GM04504 (cell line): ENCODE measurements at regions not wholly inside any gene's neighbourhood (a gene's known extent, or its start where the extent isn't known, plus 50 kb on each side); places are given as distances from the start of the nearest gene placed in this dataset.

Source experiments
- DNase-seq: peaks from one replicate; pipeline ENCODE4 v3.0.0-alpha.2; 2012; ENCODE audit warnings: low read depth

DNA sequence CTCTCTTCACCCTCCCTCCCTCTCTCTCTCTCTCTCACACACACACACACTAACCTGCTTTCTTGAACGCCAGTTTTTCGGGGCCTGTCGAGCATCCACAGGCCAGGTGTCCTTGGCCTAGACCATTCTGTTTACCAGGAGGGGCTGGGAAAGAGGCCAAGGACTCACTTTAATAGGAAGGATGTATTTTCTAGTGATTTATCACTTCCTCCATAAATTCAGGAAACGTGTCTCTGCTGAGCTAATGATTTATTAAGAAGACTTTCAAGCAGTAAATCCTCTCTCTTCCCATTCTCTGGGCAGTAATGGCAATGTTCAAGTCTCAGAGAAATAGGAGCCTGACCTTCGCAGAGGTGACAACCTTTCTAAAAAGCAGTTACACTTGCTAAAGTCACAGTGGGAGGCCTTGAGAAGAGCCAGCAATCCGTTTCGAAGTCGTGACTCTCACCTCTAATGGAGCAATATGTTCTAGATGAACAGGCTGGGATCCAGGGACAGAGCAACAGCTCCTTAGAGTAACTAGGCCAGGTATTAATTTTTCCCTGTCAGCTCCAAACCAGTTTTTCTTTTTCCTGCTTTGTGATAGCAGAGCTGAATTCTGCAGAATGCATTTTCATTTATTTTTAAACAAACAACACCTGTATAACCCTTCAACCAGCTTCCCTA is 1357.5 kb upstream of the SORCS1 start:
- no peak for DNase-seq

DNA sequence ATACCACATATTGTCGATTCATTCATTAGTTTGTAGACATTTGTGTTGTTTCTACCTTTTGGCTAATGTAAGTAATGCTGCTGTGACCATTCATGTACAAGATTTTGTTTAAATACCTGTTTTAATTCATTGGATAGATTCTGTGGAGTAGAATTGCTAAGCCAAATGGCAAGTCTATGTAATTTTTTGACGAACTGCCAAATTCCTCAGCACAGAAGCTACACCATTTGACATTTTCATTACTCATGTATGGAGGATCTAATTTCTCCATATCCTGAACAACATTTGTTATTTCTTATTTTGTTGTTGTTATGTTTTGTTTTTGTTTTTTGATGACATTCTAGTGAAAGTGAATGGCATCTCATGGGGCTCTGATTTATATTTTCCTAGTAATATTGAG is 1351.3 kb upstream of the SORCS1 start:
- no peak for DNase-seq

DNA sequence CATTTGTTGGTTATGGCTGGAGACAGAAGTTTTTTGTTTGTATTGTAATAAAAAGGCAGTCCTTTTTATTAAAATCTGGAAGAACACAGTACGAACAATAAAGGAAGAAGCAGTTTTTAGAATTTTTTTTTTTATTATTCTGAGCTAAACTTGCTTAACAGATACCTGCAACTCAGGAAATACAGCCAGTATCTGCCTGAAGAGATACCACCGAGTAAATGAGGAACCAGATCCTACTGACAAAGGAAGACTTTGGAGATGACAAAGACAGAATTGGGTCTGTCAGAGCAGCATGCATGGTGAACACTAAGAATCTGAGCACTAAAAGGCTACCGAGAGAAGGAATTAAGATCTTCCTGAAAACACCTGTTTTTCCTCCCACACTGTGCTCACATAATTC is 1335.9 kb upstream of the SORCS1 start:
- no peak for DNase-seq

DNA sequence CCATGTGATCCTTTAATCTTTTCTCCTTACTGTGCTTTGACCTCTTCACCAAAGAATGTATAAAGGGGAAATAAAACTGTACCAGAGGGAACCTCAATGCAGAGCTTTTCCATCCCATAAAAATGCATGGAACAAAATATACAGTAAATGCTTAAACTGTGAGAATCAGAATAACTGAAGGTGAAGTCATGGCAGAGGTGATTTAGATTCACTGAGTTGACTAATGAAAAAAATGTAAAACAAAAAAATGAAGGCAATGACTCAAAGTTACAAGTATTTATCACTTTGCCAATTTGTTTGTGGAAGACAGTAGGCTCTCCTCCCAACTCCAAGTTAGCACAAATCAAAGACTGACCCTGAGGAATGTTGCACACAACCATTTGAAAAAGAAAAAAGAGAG is 1331.6 kb upstream of the SORCS1 start:
- no peak for DNase-seq

DNA sequence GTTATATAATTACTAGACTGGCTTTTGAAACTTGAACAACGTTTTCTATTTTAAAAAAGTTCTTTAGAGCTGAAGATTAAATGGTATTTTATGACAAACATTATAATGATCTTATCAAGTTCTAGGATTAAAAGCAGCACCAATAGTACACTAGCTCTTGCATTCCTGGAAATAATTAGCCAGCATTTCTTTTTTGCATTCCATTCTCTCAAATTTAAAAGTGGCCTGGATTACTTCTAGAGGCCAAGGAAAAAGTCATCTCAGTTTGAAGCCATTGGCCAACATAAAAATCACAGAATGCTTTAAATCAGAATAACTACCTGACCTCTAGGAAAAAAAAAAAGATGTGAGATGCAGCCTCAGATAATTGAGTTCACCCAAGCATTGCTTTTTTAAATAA is 1326.4 kb upstream of the SORCS1 start:
- DNase-seq = no peak

DNA sequence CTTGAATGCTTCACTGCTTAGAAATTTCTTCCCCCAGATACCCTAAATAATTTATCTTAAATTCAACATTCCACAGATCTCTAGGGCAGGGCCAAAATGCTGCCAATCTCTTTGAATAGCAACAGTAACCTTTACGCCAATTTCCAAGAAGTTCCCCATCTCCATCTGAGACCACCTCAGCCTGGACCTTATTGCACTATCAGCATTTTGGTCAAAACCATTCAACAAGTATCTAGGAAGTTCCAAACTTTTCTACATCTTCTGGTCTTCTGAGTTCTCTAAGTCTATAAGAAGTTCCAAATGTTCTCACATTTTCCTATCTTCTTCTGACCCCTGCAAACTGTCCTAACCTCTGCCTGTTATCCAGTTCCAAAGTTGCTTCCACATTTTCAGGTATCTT is 1306.9 kb upstream of the SORCS1 start:
- no peak for DNase-seq

DNA sequence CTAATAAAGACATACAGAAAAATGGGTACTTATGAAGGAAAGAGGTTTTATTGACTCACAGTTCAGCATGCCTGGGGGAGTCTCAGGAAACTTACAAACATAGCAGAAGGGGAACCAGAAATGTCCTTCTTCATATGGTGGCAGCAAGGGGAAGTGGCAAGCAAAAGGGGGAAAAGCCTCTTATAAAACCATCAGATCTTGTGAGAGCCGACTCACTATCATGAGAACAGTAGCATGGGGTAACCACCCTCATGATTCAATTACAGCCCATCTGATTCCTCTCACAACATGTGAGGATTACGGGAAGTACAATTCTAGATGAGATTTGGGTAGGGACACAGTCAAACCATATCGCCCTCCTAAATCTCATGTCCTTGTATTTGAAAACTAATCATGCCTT is 1305.4 kb upstream of the SORCS1 start:
- no peak for DNase-seq

DNA sequence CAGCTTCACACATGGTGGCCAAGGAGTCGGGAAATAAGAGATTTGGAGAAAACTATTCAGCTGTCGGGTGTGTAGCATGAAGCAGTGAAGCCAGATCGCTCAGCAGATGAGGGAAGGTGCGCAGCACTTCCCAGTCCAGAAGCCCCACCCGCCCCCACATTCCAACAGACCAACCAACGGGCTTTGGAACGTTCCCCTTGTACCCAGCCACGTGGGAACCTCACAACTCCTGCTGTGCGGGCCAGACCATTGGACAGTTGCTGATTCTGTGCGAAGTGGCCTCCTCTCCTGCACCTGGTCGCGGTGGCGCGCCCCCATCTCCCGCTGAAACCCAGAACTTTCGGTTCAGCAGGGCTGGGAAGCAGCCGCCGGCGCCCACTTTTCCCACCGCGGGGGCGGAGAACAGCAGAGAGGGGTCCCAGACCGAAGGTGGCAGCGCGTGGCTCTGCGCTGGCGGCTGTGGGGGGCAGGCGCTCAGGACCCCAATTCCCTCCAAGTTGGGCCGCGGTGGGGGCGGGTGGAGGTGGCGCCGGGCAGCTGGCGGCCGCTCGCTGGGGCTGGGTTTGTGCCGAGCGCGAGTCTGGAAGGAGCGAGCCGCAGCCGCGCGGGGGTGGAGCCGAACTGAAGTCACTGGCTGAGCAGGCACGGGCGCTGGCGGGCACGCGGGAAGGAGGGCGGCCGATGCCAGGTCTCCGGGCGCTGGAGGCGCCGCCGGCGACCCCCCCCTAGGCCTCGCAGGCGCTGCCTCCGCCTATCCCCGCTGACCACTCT is 1301.5 kb upstream of the SORCS1 start:
- DNase-seq = no peak

DNA sequence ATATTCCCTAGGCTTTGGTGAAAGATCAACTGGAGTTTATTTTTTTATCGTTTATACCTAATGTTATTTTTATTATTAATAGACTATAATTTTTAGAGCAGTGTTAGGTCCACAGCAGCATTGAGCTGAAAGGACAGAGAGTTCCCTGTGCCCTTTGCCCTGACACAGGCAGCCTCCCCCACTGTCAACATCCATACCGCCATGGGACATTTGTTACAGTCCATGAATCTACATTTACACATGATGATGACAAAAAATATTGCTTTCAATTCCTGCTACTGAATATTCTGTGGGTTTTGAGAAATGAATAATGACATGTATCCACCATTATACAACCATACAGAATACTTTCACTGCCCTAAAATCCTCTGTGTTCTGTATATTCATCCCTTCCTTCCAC is 1297.5 kb upstream of the SORCS1 start:
- DNase-seq = no peak

DNA sequence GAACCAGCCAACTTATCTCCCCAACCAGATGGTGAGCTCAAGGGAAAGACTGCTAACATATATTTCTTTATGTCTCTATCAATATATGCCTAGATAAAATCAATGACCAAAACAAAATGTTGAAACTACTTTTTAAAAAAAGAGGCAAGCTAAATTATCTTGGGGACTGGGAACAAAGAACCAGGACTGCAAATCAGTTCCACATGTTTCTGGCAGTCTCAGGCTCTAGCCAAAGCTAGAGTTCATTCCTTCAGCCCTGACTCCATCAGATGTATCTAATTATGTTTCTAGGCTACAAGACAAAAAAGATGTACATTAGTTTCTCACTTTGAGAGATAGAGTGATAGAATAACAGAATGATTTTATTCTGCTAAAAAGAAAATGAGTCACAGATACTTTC is 1290.3 kb upstream of the SORCS1 start:
- peak; percentile 47 for DNase-seq

DNA sequence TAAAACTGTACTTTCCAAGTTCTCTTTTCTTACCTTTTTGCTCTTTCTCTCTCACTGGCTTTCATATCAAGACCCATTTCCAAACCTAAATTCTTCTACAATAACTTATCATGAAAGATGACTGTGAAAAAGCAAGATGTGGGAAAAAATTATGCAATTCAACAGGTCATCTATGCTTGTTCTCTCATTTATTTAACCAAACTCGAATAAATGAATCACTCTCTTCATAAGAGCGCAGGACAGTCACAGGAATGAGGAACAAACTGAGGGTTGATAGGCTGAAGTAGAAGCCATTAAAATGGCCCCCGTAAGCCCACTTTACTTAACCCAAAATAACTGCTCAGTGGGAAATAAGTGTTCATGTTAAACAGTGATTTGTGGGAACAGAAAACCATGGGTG is 1289.7 kb upstream of the SORCS1 start:
- no peak for DNase-seq

DNA sequence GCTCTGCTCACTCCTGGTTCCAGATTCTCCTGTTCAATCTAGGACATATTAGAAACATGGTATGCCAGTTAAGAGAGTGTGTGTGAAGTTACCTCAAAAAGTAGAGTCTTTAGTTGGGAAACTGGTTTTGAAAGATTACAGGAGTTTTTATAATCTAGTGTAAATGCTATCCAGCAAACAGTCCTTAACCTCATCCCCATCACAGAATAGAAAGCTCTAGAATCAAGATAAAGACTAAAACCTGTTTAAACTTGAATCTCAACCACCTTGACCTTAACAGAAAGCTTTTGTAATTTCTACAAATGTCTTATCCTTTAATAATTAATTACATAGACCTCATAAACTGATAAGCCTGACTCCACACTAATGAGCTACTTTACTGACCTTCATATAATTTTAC is 1288.7 kb upstream of the SORCS1 start:
- no peak for DNase-seq

DNA sequence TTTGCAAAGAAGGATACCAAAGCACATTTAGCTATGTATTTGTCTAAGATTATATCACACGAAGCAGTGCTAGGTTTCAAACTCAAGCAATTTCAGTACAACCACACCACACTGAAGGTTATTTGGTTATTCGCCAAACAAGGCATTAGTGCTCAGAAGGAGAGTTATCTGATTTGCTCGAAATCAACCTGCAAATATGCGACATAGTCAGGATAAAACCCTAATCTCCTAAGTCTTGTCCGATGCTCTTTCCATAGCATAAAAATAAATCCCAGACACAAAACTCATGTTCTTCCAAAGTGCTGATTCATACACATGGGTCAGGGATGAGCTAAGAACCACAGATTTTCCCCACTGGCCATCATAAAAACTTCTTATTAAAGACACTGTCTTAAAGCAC is 1288.0 kb upstream of the SORCS1 start:
- DNase-seq = no peak

DNA sequence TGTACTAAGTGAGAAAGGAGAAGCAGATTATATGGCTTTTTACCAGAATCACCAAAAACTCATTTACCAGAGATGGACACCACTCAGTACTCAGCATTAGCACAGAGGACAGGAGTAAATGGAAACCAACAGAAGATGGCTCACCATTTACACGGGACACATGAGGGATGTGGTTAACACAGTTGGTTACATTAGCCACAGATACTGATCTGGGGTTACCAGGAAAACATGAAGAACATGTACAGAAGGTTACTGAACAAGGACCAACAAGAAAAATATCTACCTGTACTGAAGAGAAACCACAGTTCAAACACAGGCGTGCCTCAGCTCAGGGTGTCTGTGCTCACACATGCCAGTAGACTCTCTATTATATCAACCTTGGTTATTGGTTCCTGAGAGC is 1285.8 kb upstream of the SORCS1 start:
- DNase-seq = no peak

DNA sequence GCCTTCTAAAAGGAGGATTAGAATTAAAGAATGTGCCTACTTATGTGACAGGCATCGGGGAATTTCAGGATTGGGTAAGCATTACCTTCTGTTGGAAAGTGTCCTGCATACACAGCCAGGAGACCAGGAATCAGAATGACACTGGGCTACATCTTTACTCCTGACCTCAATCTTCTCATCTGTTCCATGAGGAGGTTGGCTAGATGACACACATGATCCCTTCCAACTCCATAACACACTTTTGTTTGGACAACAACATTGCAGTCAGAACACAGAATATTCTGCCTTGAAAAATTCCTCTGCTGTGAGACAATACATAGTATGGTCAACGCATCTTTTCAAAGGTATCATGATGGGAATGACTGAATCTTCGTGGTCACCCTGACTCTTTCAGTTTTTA is 1281.2 kb upstream of the SORCS1 start:
- no peak for DNase-seq

DNA sequence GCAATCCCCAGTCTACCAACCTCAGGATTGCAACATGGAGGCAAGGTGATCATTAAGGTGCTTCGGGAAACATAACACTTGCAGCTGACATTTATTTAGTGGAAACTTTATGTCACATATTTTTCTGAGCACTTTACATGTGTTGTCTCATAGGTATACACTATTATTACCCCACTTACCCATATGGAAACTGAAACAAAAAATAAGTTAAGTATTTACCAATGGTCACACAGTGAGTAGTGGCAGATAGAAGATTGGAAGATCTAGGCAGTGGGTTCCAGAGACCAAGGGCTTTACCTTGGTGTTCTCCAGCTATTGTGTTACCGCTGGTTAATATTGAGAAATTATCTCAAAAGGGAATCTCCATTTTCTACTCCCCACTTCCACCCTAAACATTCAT is 1279.1 kb upstream of the SORCS1 start:
- DNase-seq = no peak

DNA sequence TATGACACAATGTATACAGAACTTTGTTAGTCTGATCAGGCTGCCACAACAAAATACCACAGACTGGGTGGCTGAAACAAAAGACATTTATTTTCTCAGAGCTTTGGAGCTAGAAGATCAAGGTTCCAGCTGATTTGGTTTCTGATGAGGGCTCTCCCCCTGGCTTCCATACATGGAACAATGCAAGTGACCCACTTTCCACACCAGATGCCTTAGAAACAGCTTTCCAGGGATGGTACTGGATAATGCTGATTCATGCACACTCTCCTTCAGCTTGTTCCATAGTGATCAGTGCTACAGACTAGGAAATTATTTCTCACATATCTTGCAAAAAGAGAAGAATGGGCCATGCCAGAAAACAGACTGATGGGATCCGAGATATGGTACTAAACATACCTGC is 1274.9 kb upstream of the SORCS1 start:
- DNase-seq = no peak

DNA sequence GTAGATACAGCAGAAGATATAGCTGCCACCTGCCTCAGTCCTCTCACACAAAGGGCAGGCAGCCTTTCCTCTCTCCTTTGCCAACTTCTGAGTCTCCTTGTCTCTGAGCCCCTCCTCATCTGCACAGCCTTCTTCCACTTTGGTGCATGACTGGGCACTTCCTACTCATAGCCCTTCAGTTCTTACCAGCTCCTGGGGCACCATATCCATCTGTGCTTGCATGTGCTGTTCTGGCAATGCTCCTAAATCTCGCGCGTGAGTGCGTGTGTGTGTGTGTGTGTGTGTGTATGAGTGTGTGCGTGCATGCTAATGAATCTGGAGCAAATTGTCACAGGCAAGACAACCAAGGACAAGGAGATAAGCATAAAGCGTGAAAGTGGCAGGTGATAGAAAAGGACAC is 1271.6 kb upstream of the SORCS1 start:
- no peak for DNase-seq

DNA sequence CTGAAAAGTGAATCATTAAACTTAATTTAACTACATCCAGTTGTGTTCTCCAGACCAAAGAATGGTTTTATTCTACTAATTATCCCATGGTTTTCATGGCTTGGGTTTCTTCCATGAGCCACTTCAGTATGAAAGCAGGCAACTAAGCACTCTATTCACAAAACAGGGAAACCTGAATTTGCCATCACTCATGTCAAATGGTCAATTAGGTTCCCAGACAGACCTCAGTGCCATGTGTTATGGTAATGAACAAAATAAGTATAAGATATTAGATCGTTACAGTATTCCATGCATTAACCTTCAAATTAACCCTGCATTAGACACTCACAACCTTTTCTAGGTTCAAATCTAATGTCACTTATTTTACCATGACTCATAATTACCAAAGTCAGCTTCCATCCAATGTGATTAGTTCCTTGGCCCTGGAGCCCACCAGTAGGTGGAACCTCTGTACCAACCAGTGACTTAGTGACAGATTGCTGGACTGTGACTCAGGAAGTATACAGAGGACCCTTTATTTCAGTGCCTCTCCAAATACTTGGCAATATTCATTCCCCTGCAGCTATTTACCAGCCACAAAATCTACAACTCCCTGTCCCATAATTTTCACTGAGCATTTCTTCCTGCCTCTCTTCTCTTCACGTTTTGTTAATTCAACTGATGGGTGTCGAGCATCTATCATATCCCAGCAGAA is 1270.2 kb upstream of the SORCS1 start:
- no peak for DNase-seq

DNA sequence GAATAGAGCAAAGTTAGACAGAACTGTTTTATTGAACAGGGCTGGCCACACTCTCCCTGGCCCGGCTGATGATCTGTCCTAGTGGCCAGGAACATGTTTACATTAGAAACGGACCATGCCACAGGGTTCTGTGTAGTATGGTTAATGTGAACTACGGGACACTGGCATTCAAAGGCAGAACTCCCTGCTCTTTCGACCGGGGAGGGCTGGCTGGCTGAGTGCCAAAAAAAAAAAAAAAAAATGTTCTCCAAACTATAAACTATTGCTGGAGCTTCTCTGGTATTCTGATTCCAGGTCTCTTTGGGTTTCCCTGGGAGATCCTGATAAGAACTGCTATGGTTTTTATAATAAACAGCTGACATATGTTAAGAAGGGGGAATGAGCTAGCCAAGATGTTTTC is 1262.6 kb upstream of the SORCS1 start:
- DNase-seq = no peak

DNA sequence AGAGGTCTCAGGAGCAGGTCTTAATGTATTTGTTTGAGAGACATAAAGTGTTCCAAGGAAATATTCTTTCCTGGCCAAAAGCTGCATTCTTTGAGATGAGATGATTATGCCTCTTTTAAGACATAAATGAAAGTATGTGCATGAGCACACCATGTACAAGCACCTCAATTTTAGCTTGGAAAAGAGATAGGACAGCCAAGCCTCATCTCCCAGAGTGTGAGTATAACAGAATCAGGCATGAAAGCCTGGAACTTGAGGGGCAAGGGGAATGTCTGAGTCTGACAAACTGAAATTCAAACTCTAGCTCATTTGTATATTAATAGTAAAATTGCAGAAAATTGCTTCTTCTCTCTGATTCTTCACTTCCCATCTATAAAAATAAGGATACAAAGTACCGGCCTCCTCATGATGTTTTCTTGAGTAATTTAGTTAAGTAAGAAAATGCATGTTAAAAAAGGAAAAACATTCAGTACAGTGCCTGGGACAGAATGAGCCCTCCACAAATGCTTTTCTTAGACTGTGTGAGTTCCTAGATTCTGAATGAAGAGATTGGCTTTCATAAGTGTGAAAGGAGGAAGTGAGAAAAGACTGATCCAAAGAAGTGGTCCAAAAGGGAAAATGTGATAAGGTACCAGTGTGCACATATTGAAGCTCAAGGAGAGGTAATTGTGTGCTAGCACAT is 1260.9 kb upstream of the SORCS1 start:
- DNase-seq = no peak

DNA sequence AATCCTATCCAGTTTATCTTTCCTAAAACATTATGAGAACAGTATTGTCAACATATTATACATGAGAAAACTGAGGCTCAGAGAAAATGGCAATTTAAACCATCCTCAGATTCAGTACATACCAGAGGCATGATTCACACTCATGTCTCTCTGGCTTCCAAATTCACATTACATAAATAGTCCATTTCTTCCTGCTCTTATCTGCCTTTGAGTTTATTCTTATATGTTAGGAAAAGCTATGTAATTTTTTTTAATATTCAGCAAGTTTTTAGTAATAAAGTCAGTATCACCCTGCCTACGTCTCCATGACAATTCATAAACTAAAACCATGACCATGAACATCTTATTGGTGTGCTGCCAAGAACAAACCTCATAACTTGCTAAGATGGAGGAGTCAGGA is 1260.2 kb upstream of the SORCS1 start:
- no peak for DNase-seq

DNA sequence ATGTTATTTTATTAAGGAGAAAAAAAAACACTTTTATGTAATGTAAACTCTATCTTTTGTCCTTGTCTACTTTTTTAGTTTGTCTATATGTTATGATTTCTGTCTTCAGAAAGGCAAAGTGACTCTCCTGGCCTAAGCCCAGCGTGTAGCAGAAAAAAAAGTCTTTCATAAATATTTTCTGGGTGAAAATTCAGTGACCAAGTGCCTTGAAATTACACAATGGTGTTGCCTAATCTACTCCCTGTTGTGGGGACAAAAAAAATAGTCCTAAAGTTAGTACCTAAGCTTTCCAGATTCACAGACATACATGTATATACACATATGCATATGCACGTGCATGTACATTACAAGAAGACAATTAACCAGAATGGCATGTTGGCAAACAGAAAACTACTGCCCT is 1257.8 kb upstream of the SORCS1 start:
- no peak for DNase-seq
